H54 (cell line): ENCODE measurements at regions not wholly inside any gene's neighbourhood (a gene's known extent, or its start where the extent isn't known, plus 50 kb on each side); places are given as distances from the start of the nearest gene placed in this dataset.
"Not testable (repeated sequence)": the region's sequence is repeated elsewhere in the genome, so short reads cannot be mapped to it uniquely, and the experiment has no call there.

Experiments used
- DNase-seq: peaks from one replicate; pipeline ENCODE4 v3.0.0; 2011; ENCODE audit warnings: low spot score, mixed read lengths; ENCODE audit not compliant: insufficient read length
- FAIRE-seq: peaks from 3 replicates; lab custom pipeline; 2011; peaks lifted over from hg19 to GRCh38; lab: Jason Lieb, UNC
- POLR2A ChIP-seq: IDR thresholded peaks from 2 replicates; pipeline ENCODE4 v1.6.1; 2011; ENCODE audit warnings: low read depth, mild to moderate bottlenecking, low read length

- DNase-seq, result no peak
- FAIRE-seq, result no peak
- no peak for TF ChIP-seq POLR2A
These were observed 686.1 kb upstream of the SOX9 start for GRCh38 chr17:71434716-71435115.

DNA sequence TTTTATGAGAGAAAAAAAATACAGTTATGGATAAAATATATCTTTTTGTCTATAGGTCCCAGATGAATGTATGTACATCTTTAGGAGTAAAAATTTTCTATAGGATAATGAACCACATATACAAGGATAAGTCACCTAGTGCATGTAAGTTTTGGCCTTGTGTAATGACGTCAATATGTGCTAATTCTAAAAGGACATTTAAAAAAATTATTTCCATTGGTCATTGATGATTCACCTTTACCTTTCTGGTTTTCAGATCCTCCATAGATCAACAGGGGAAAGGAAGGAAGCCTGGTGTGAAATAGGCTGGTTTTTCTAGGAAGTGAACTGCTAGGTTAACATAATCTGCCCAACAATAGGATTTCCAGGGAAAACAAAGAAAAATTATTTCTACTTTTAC is 684.3 kb upstream of the SOX9 start:
- no peak for FAIRE-seq
- TF ChIP-seq POLR2A, result no peak
- DNase-seq, result no peak

- TF ChIP-seq POLR2A, result no peak
- FAIRE-seq (no peak), DNase-seq (no peak)
These were observed 683.7 kb upstream of the SOX9 start for GRCh38 chr17:71437166-71437565.

GRCh38 chr17:71438631-71439146 is 682.1 kb upstream of the SOX9 start:
- no peak for TF ChIP-seq POLR2A
- DNase-seq, result peak; percentile 26
- FAIRE-seq, result peak; percentile 99

- DNase-seq, result no peak
- TF ChIP-seq POLR2A, result no peak
- FAIRE-seq, result peak; percentile 68
These were observed 680.3 kb upstream of the SOX9 start for GRCh38 chr17:71440513-71440912.

DNA sequence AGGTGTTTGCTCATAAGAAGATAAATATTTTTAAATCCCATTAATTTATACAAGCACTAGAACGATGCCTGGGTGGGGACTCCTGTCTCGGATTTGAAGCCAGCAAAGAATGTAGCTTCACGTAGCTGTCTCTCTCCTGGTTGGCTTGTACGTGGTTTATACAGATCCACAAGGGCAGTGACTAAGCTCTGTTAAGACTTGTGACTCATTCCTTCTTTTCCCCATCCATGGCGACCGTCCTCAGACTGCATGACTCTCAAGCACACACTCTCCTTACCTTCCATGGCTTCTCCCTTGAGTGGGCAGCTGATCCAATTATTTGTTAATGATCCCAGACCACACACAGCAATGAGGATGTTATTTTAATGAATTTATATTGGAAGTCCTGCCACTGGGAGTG is 679.7 kb upstream of the SOX9 start:
- peak; percentile 33 for DNase-seq
- FAIRE-seq, result peak; percentile 99
- TF ChIP-seq POLR2A, result no peak; the same call in 1 of the 2 replicates

GRCh38 chr17:71444078-71444477 is 676.7 kb upstream of the SOX9 start:
- DNase-seq, result no peak
- no peak for TF ChIP-seq POLR2A
- no peak for FAIRE-seq

- DNase-seq (no peak), FAIRE-seq (no peak)
- TF ChIP-seq POLR2A, result no peak
These were observed 674.0 kb upstream of the SOX9 start for GRCh38 chr17:71446645-71447437.

- DNase-seq (no peak), FAIRE-seq (no peak)
- no peak for TF ChIP-seq POLR2A
These were observed 673.2 kb upstream of the SOX9 start for GRCh38 chr17:71447644-71448043.

- FAIRE-seq, DNase-seq: not testable (repeated sequence)
These were observed 670.2 kb upstream of the SOX9 start for GRCh38 chr17:71450657-71451056.

- no peak for TF ChIP-seq POLR2A
- DNase-seq (no peak), FAIRE-seq (peak; percentile 52)
These were observed 666.9 kb upstream of the SOX9 start for GRCh38 chr17:71453876-71454422.

DNA sequence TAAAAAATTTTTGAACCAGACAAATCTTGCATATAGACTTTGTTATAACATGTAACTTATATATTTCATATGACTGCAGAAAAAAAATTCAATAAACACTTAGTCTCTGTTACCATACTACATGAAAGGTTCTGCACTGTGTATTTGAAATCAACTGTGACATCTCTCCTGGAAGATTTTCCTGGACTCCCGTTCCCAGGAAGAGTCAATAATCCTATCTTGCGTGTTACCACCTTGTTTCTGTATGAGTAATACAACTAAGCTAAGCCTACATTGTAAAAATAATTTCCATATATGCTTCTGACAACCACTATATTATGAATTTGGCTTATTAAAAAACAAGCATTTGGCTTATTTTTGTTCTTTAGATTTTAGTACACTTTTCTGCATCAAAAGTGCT is 665.6 kb upstream of the SOX9 start:
- TF ChIP-seq POLR2A, result no peak
- no peak for DNase-seq
- FAIRE-seq, result no peak

GRCh38 chr17:71458322-71458721 is 662.5 kb upstream of the SOX9 start:
- FAIRE-seq (no peak), DNase-seq (no peak)
- no peak for TF ChIP-seq POLR2A

- DNase-seq (no peak), FAIRE-seq (peak; percentile 65)
- TF ChIP-seq POLR2A, result no peak
These were observed 659.9 kb upstream of the SOX9 start for GRCh38 chr17:71460943-71461342.
